Nephron progenitor cell (in vitro differentiated cells): ENCODE measurements at regions not wholly inside any gene's neighbourhood (a gene's known extent, or its start where the extent isn't known, plus 50 kb on each side); places are given as distances from the start of the nearest gene placed in this dataset.

ENCODE experiments used
- DNase-seq: peaks from one replicate; pipeline ENCODE4 v3.0.0; 2021
- H3K27ac Mint-ChIP-seq: 2 replicates; pipeline ENCODE4 v1.8.0; 2021; ENCODE audit warnings: mild to moderate bottlenecking, moderate library complexity, mixed read lengths
- H3K27me3 Mint-ChIP-seq: 2 replicates; pipeline ENCODE4 v1.8.0; 2021; ENCODE audit warnings: mild to moderate bottlenecking, low read depth, mixed read lengths; ENCODE audit not compliant: poor library complexity
- H3K36me3 Mint-ChIP-seq: 2 replicates; pipeline ENCODE4 v1.8.0; 2021; ENCODE audit warnings: low read depth, mixed read lengths
- H3K4me1 Mint-ChIP-seq: 2 replicates; pipeline ENCODE4 v1.8.0; 2021; ENCODE audit warnings: mixed read lengths
- H3K4me3 Mint-ChIP-seq: 2 replicates; pipeline ENCODE4 v1.8.0; 2021; ENCODE audit warnings: mild to moderate bottlenecking, moderate library complexity, mixed read lengths
- H3K9me3 Mint-ChIP-seq: 2 replicates; pipeline ENCODE4 v1.8.0; 2021; ENCODE audit warnings: mild to moderate bottlenecking, moderate library complexity, mixed read lengths
- CTCF ChIP-seq: fragments of 200-600 bp; sonication (generic); IDR thresholded peaks from 2 replicates; pipeline ENCODE4 v1.5.0; 2021; ENCODE audit warnings: antibody characterized with exemption

DNA sequence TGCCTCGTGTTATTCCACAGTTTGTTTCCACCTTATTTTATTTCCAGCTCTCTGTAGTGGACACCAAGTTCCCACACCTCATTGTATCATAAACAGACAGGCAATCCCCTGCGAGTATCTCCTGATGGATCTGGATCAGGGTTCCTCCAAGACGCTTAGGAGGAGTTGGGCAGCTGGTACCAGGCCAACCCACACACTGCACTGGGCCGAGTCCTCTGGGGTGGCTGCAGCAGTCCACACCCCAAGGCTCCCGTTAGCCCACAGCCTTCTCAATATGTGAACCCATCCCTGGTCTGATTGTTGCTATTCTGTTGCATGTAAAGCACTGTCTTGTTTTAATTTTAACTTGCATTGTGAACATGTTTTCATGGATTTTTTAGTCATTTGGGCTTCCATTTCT is 178.8 kb upstream of the RAB6C start:
- TF ChIP-seq CTCF, result no peak
- DNase-seq, result no peak
- Mint-ChIP-seq H3K4me1 (peaks cover 18% of the 10 kb centered on the region), H3K9me3 (no peaks in the 10 kb centered on the region), H3K36me3 (no peaks in the 10 kb centered on the region), H3K4me3 (no peak overlapping the region), H3K27me3 (peaks cover 8% of the 10 kb centered on the region), H3K27ac (no peak overlapping the region)

GRCh38 chr2:129801575-129801974 is 177.9 kb upstream of the RAB6C start:
- Mint-ChIP-seq H3K4me3 (no peak overlapping the region), H3K9me3 (no peaks in the 10 kb centered on the region), H3K4me1 (peaks cover 23% of the 10 kb centered on the region), H3K27me3 (peaks cover 8% of the 10 kb centered on the region), H3K27ac (no peak overlapping the region), H3K36me3 (no peaks in the 10 kb centered on the region)
- DNase-seq, result no peak
- TF ChIP-seq CTCF, result no peak

DNA sequence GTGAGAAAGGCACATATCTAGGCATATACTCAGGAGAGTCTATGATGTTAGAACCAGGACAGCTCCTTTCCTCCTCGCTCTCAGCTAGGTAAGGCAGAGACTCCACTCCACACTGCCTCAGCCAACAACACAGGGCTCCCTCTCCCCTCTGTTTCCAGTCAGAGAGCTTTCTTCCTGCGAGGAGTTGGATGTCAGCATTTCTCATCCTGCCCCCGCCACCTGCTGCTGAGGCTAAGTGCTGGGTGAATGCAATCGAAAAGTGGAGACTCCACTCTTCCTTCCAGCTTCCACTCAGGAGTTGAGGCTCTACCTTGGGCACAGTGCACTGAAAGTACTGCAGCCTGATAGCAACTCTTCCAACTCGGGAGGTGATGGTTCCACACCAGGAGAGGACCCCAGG is 177.2 kb upstream of the RAB6C start:
- no peak for DNase-seq
- peaks cover 27% of the 10 kb centered on the region for H3K4me1 Mint-ChIP-seq
- H3K27ac Mint-ChIP-seq, result no peak overlapping the region
- H3K27me3 Mint-ChIP-seq, result peaks cover 8% of the 10 kb centered on the region
- no peak for TF ChIP-seq CTCF
- no peaks in the 10 kb centered on the region for H3K9me3 Mint-ChIP-seq
- no peaks in the 10 kb centered on the region for H3K36me3 Mint-ChIP-seq
- H3K4me3 Mint-ChIP-seq, result no peak overlapping the region

DNA sequence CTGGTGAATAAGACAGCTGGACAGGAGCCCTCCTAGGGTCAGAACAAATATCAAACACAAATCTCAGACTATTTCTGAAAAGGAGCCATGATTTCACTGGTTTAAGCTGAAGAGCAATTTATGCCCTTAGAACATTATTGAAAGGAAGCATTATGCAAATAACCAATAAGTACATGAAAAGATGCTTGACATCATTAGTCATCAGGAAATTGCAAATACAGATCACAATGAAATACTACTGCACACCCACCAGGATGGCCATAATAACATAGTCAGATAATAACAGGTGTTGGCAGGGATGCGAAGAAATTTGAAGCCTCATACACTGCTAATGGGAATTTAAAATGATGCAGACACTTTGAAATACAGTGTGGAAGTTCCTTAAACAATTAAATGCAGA is 176.4 kb upstream of the RAB6C start:
- peaks cover 27% of the 10 kb centered on the region for H3K4me1 Mint-ChIP-seq
- TF ChIP-seq CTCF, result no peak
- H3K9me3 Mint-ChIP-seq, result no peaks in the 10 kb centered on the region
- peaks cover 6% of the 10 kb centered on the region for H3K27me3 Mint-ChIP-seq
- H3K4me3 Mint-ChIP-seq, result no peak overlapping the region
- no peak for DNase-seq
- H3K27ac Mint-ChIP-seq, result no peak overlapping the region
- H3K36me3 Mint-ChIP-seq, result no peaks in the 10 kb centered on the region

GRCh38 chr2:129803871-129804270 is 175.6 kb upstream of the RAB6C start:
- peaks cover 6% of the 10 kb centered on the region for H3K27me3 Mint-ChIP-seq
- no peak overlapping the region for H3K4me3 Mint-ChIP-seq
- H3K27ac Mint-ChIP-seq, result no peak overlapping the region
- DNase-seq, result no peak
- H3K9me3 Mint-ChIP-seq, result no peaks in the 10 kb centered on the region
- peaks cover 24% of the 10 kb centered on the region for H3K4me1 Mint-ChIP-seq
- H3K36me3 Mint-ChIP-seq, result no peaks in the 10 kb centered on the region
- no peak for TF ChIP-seq CTCF

GRCh38 chr2:129805899-129806298 is 173.6 kb upstream of the RAB6C start:
- Mint-ChIP-seq H3K9me3 (no peaks in the 10 kb centered on the region), H3K27me3 (peaks cover 9% of the 10 kb centered on the region), H3K27ac (peak overlapping the region; percentile 56), H3K36me3 (no peaks in the 10 kb centered on the region), H3K4me3 (no peak overlapping the region), H3K4me1 (peaks cover 24% of the 10 kb centered on the region)
- TF ChIP-seq CTCF, result no peak
- DNase-seq, result no peak
